Thoracic aorta (tissue), 2 donors: ENCODE measurements at regions not wholly inside any gene's neighbourhood (a gene's known extent, or its start where the extent isn't known, plus 50 kb on each side); places are given as distances from the start of the nearest gene placed in this dataset.

Experiments used
- ATAC-seq: fragments of 150-250 bp; one replicate; pipeline ENCODE4 v1.8.0; 2017; ENCODE audit warnings: low read depth; ENCODE audit not compliant: insufficient number of reproducible peaks, low FRiP score
- DNase-seq: peaks from one replicate; pipeline ENCODE4 v3.0.0-alpha.2; 2020; ENCODE audit warnings: low spot score
- H3K27ac ChIP-seq, 2 donors: fragments of 200-600 bp; sonication (generic); 1 replicate in 1 of 2; 2 replicates in 1 of 2; pipeline ENCODE4 v1.5.1; 2016; ENCODE audit warnings: mild to moderate bottlenecking in 2 of 2, moderate library complexity in 2 of 2
- H3K27me3 ChIP-seq: fragments of 200-600 bp; sonication (generic); replicated peaks from 2 replicates; pipeline ENCODE4 v1.6.0; 2016; ENCODE audit warnings: mild to moderate bottlenecking; ENCODE audit not compliant: insufficient read depth
- H3K36me3 ChIP-seq: fragments of 200-600 bp; sonication (generic); one replicate; pipeline ENCODE4 v1.5.1; 2016
- H3K4me1 ChIP-seq, 2 donors: fragments of 200-600 bp; sonication (generic); 1 replicate in 1 of 2; 2 replicates in 1 of 2; pipeline versions ENCODE4 v1.5.1 to v1.6.0; 2016; ENCODE audit warnings: low read depth in 2 of 2, mild to moderate bottlenecking in 1 of 2; ENCODE audit not compliant: control insufficient read depth in 1 of 2
- H3K4me3 ChIP-seq: fragments of 200-600 bp; sonication (generic); 2 replicates; pipeline ENCODE4 v1.5.1; 2016; ENCODE audit warnings: mild to moderate bottlenecking
- H3K9me3 ChIP-seq: fragments of 200-600 bp; sonication (generic); 2 replicates; pipeline ENCODE4 v1.5.1; 2016
- TF ChIP-seq, protein P1 (sequence below): fragments of 200-600 bp; sonication (generic); IDR thresholded peaks from one replicate; pipeline ENCODE4 v1.5.1; 2019; ENCODE audit warnings: antibody characterized with exemption

DNA sequence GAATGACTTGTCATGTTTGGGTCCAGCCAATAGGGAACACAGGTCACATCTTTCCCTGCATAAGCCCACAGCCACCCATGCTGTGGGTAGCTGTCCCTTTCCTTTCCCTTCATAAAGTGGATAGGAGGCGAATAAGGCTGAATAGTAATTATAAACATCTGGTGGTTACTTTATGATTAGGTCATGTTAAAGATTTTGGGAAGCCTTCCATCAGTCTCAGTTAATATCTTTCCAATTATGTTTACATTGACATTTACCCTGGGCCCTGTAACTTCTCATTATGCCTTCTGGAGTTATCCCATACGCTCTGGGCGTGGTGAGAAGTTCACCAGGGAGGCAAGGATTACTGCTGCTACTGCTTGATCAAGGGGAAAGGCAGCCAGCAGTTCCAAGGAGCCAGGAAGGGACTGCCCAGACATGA is 197.2 kb downstream of the HLX start:
- TF ChIP-seq, protein P1, sequence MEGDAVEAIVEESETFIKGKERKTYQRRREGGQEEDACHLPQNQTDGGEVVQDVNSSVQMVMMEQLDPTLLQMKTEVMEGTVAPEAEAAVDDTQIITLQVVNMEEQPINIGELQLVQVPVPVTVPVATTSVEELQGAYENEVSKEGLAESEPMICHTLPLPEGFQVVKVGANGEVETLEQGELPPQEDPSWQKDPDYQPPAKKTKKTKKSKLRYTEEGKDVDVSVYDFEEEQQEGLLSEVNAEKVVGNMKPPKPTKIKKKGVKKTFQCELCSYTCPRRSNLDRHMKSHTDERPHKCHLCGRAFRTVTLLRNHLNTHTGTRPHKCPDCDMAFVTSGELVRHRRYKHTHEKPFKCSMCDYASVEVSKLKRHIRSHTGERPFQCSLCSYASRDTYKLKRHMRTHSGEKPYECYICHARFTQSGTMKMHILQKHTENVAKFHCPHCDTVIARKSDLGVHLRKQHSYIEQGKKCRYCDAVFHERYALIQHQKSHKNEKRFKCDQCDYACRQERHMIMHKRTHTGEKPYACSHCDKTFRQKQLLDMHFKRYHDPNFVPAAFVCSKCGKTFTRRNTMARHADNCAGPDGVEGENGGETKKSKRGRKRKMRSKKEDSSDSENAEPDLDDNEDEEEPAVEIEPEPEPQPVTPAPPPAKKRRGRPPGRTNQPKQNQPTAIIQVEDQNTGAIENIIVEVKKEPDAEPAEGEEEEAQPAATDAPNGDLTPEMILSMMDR = no peak
- DNase-seq = no peak
- Histone ChIP-seq H3K27ac (no peak overlapping the region), H3K27me3 (no peaks in the 10 kb centered on the region), H3K4me1 (peaks cover 0 to 20% of the 10 kb centered on the region in 2 donors), H3K9me3 (no peaks in the 10 kb centered on the region), H3K36me3 (no peaks in the 10 kb centered on the region), H3K4me3 (no peak overlapping the region)
- no peak for ATAC-seq

DNA sequence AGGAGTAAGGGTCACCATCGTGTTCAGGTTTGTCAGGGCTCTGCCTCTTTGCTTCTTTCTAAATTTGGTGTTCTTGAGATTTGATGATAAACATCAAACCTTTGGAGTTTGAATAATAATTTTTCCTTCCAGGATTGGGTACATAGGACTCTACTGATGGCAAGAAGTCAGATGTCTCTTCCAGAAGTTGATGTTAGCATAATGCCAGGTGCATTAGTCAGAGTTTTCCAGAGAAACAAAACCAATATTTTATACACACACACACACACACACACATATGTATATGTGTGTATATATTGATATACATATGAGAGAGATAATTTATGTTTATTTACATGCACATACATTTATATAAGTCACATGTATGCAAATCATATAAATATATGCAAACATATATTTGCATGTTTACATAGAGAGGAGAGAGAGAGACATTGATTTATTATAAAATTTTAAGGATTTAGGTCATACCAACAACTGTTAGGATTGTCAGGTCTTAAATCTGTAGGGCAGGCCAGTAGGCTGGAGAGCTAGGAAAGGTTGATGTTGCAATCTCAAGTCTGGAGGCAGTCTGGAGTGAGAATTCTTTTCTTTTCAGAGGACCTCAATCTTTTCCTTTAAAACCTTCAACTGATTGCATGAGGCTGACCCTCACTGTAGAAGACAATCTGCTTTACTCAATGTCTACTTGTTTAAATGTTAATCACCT is 199.2 kb downstream of the HLX start:
- no peak for ATAC-seq
- H3K36me3 ChIP-seq = no peaks in the 10 kb centered on the region
- H3K4me1 ChIP-seq = peaks cover 0 to 20% of the 10 kb centered on the region in 2 donors
- TF ChIP-seq, protein P1 = no peak
- DNase-seq = no peak
- no peak overlapping the region for H3K4me3 ChIP-seq
- H3K27ac ChIP-seq = no peak overlapping the region
- H3K27me3 ChIP-seq = no peaks in the 10 kb centered on the region
- no peaks in the 10 kb centered on the region for H3K9me3 ChIP-seq

DNA sequence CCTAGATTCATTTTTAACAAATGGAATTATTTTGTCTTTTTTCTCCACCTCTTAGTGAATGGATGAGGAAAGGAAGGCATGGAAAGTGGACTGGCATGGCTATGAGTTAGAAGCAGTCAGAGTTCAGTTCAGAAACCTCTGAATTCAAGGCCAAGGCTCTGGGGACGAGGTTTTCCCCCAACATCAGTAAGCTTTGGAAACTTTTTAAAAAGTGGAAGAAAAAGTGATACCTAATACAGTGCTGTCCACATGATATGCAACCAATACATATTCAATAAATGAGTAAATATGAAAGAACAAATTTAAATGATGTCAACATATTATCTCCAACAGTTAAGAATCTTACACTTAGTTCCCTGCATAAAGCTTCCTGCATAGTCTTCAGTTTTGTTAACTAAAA is 204.7 kb downstream of the HLX start:
- no peak for ATAC-seq
- no peak for DNase-seq
- no peak overlapping the region for H3K27ac ChIP-seq
- H3K36me3 ChIP-seq = no peaks in the 10 kb centered on the region
- TF ChIP-seq, protein P1 = no peak
- peaks cover 0 to 9% of the 10 kb centered on the region in 2 donors for H3K4me1 ChIP-seq
- no peaks in the 10 kb centered on the region for H3K9me3 ChIP-seq
- H3K4me3 ChIP-seq = no peak overlapping the region
- no peaks in the 10 kb centered on the region for H3K27me3 ChIP-seq

DNA sequence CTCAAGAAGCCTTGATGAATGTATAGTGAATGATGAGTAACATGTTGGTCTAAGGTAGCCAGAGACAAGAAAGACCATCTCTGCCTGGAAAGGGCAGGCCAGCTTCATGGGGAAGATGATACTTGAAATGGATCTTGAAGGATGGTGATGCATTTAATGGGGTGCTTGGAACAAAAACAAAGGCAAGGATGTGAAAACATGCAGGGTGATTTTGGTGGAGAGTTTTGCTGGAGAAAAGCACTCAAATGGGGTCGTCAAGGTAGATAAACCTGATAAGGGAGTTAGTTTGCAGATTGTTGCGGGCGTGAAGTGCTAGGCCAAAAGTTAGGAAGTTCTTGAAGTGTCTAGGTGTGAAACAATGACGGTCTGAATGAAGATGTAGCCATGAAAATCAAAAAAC is 205.4 kb downstream of the HLX start:
- no peaks in the 10 kb centered on the region for H3K36me3 ChIP-seq
- peaks cover 0 to 4% of the 10 kb centered on the region in 2 donors for H3K4me1 ChIP-seq
- DNase-seq (no peak), ATAC-seq (no peak)
- no peaks in the 10 kb centered on the region for H3K27me3 ChIP-seq
- no peaks in the 10 kb centered on the region for H3K9me3 ChIP-seq
- TF ChIP-seq, protein P1 = no peak
- no peak overlapping the region for H3K4me3 ChIP-seq
- H3K27ac ChIP-seq = no peak overlapping the region

DNA sequence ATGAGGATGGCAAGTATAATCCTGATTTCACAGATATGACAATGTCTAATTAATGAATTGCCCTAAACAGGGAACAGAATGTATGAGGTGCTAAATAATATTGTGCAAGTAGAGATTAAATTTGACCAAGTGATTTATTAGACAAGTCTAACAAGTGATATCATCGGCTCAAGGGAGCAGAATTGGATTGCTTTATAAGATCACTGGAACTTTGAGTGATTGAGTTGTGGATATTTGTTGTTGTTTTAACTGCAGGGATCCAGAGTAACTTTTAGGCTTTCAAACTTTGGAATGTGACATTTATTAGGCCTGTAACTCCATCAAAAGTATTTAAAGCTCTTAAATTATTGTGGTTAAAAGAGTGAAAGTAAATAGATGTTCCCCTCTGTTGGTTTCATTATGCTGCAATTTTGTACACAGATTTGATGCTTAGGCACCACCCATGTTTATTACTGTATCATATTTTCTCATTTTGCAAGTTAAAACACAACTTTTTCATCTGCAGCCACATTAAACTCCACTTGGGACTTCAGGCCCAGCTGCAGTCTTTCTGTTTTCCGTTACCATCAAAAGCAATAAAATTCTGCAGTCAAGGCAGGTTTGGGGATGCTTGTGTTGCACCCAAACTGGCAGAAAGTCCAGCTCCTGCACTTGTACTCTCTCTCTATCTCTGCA is 206.6 kb downstream of the HLX start:
- no peaks in the 10 kb centered on the region for H3K9me3 ChIP-seq
- no peaks in the 10 kb centered on the region for H3K36me3 ChIP-seq
- TF ChIP-seq, protein P1 = no peak
- ATAC-seq (no peak), DNase-seq (no peak)
- H3K4me3 ChIP-seq = no peak overlapping the region
- H3K27me3 ChIP-seq = no peaks in the 10 kb centered on the region
- H3K27ac ChIP-seq = no peak overlapping the region
- H3K4me1 ChIP-seq = no peaks in the 10 kb centered on the region
